DOHH2 (cell line): ENCODE measurements at regions not wholly inside any gene's neighbourhood (a gene's known extent, or its start where the extent isn't known, plus 50 kb on each side); places are given as distances from the start of the nearest gene placed in this dataset.

Experiments used
- EZH2phosphoT487 ChIP-seq: fragments of 200-600 bp; sonication (generic); IDR thresholded peaks from 2 replicates; pipeline ENCODE4 v1.6.1; 2017; ENCODE audit warnings: borderline replicate concordance, mild to moderate bottlenecking, antibody characterized with exemption, low read length, moderate library complexity, mixed read lengths
- TF ChIP-seq, protein P1 (sequence below): fragments of 200-600 bp; sonication (generic); IDR thresholded peaks from one replicate; pipeline ENCODE4 v1.5.1; 2014; ENCODE audit warnings: antibody characterized with exemption, mild to moderate bottlenecking, low read depth, low read length; ENCODE audit not compliant: poor library complexity, severe bottlenecking

DNA sequence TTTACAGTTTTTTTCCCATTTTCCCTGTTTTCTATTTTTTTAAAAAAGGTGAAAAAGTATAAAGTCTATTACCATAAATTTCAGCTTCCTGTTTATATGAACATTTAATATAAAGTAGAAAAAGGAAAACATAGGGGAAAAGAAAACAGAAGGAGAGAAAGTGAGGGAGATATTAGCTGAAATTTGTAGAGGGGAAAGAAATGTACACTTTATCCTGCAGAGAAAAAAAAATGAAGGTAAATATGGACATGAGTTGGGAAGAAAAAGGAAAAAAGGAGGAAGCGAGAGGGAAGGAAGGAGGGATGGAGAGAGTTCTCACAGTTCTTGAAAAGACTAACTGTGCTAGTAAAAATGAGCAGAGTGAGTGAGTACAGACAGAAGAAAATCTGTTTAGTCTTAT is 91.6 kb upstream of the BTG1 start:
- TF ChIP-seq, protein P1, sequence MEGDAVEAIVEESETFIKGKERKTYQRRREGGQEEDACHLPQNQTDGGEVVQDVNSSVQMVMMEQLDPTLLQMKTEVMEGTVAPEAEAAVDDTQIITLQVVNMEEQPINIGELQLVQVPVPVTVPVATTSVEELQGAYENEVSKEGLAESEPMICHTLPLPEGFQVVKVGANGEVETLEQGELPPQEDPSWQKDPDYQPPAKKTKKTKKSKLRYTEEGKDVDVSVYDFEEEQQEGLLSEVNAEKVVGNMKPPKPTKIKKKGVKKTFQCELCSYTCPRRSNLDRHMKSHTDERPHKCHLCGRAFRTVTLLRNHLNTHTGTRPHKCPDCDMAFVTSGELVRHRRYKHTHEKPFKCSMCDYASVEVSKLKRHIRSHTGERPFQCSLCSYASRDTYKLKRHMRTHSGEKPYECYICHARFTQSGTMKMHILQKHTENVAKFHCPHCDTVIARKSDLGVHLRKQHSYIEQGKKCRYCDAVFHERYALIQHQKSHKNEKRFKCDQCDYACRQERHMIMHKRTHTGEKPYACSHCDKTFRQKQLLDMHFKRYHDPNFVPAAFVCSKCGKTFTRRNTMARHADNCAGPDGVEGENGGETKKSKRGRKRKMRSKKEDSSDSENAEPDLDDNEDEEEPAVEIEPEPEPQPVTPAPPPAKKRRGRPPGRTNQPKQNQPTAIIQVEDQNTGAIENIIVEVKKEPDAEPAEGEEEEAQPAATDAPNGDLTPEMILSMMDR, result no peak
- TF ChIP-seq EZH2phosphoT487, result no peak
